ENCODE measurements at regions not wholly inside any gene's neighbourhood (a gene's known extent, or its start where the extent isn't known, plus 50 kb on each side); places are given as distances from the start of the nearest gene placed in this dataset.

DNA sequence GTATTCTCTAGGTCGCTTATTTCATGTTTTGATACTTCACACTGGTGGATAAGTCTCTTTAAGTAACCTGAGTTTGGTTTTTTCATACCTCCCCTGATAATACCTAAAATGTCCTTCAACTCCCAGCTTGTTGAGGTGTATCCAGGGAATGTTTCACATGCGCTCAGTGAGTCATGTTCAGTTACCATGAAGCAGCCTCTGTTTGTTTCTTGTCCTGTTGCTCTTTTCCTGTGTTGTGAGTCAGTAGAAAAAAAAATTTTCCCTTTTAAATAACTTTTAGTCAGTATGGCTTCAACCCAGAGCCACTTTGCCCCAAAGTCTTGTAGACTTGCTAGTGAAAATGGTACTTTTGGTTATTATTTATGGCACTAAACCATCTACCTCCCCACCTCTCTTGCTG is 278.4 kb upstream of the ZPLD1 start:
- 90 to 100% (median 96%) methylated on average over 2 of the region's 2 CpGs for WGBS, 5 donors
- Histone ChIP-seq H3K4me3 (no peak overlapping the region), H3K9me3 (peaks cover 0 to 15% (median 12%) of the 10 kb centered on the region in 8 donors), H3K27me3 (replicated peaks in 1 of 7) (no peaks in the 10 kb centered on the region), H3K36me3 (no peaks in the 10 kb centered on the region), H3K4me1 (no peaks in the 10 kb centered on the region), H3K27ac (no peak overlapping the region)
- intact Hi-C loops (cut with DNase I; ENCODE audit: low total_unique reads) = no loop called here
- no peak for DNase-seq
- TF ChIP-seq CTCF (IDR thresholded peaks at IDR 0.05 in 8 of 11, conservative IDR thresholded peaks at IDR 0.05 in 3 of 11) (no peak), POLR2A (IDR thresholded peaks at IDR 0.05) (no peak), POLR2AphosphoS5 (IDR thresholded peaks at IDR 0.05) (no peak)

DNA sequence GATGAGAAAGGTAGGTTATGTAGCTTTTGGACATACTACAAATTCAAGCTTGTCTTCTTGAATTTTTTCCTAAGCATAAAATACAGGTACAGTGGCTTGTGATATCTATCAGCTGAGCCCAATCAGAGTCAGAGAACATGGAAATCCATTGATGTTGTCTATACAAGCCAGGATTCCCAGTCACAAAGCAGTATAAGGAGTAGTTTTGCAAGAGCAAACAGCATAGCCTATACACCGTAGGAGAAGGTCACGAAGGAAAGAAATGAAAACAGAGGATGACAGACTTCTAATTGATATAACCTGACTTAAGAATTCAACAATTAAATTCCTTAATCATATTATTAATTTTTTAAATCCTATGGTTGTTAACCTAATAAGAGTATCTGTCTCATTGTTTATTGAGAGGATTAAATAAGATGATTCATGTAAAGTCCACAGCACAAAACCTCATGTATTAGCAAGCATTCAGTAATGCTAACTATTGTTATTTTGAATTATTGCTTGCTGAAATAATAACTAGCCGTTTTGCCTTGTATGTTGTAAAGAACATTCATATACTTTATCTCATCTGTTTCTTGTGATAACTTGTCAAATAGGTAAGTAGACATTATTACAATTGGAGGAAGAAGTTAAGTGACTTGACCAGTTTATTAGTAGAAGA is 276.6 kb upstream of the ZPLD1 start:
- intact Hi-C loops (cut with DNase I; ENCODE audit: low total_unique reads) = no loop called here
- H3K9me3 ChIP-seq = no peaks in the 10 kb centered on the region
- no peak overlapping the region for H3K4me3 ChIP-seq
- no peak for DNase-seq
- H3K27me3 ChIP-seq (replicated peaks in 1 of 7) = no peaks in the 10 kb centered on the region
- H3K36me3 ChIP-seq = no peaks in the 10 kb centered on the region
- H3K4me1 ChIP-seq = peaks cover 0 to 6% (median 1%) of the 10 kb centered on the region in 6 donors
- 91 to 96% (median 93%) methylated on average over 3 of the region's 3 CpGs for WGBS, 5 donors
- TF ChIP-seq POLR2AphosphoS5 (IDR thresholded peaks at IDR 0.05) (no peak), POLR2A (IDR thresholded peaks at IDR 0.05) (no peak), CTCF (IDR thresholded peaks at IDR 0.05 in 8 of 11, conservative IDR thresholded peaks at IDR 0.05 in 3 of 11) (no peak)
- no peak overlapping the region for H3K27ac ChIP-seq

DNA sequence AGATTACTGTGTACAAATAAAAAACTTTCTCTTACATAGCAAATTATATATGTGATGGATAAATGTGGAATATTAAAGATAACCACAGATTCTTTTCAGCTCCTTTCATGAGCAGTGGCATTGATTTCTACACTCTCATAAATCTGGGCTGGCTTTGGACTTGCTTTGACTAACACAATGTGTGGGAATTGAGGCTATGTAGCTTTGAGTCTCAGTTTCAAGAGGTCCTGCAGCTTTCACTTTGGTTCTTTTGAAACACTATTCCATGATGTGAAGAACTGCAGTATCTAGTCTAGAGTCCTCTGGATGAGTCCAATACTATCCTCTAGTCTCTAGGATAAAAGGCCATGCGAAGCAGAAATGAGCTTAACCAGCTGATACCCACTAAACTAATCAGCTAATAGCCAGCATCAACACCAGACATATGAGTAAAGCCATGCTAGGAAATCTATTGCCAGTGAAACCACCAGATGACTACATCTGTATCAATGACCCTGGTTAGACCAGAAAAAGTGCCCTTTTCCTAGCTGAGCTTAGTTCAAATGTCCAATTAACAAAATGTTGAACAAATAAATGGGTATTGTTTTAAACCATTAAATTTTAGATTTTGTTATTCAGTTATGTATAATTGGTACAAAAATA is 274.9 kb upstream of the ZPLD1 start:
- Histone ChIP-seq H3K27me3 (replicated peaks in 1 of 7) (no peaks in the 10 kb centered on the region), H3K4me1 (peaks cover 0 to 9% (median 3%) of the 10 kb centered on the region in 6 donors), H3K36me3 (no peaks in the 10 kb centered on the region), H3K9me3 (no peaks in the 10 kb centered on the region), H3K27ac (no peak overlapping the region), H3K4me3 (no peak overlapping the region)
- intact Hi-C loops (cut with DNase I; ENCODE audit: low total_unique reads) = no loop called here
- no peak for TF ChIP-seq POLR2AphosphoS5 (IDR thresholded peaks at IDR 0.05)
- TF ChIP-seq CTCF (IDR thresholded peaks at IDR 0.05 in 8 of 11, conservative IDR thresholded peaks at IDR 0.05 in 3 of 11) = no peak
- TF ChIP-seq POLR2A (IDR thresholded peaks at IDR 0.05) = no peak
- WGBS, 5 donors = 88 to 97% (median 95%) methylated on average over 1 of the region's 1 CpG
- DNase-seq = no peak

DNA sequence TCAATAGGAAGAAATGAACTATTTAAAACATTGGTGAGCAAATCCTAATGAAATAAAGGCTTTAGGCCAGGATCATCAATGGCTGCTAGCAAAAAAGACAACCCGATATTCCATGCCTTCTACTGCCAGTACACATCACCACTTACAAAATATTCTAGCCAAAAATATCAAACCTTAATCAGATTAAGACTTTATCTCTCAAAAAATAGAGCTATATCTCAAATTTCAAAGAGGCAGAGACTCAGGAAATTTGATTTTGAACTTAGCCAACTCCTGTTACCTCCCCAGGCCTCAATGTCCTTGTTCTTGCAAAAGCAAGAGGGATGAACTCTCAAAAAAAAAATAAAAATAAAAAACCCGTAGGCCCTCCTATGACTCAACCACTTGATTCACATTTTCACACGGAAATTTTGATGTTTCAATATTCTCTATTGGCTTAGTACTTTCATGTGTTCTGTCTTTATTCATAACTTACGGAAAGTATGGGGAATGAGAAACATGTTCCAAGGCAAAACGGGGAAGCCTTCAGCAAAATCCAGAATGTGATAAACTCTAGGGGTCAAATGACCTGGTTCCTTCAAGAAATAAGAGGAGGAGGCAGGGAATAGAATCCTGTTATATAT is 273.3 kb upstream of the ZPLD1 start:
- TF ChIP-seq POLR2AphosphoS5 (IDR thresholded peaks at IDR 0.05) (no peak), CTCF (IDR thresholded peaks at IDR 0.05 in 8 of 11, conservative IDR thresholded peaks at IDR 0.05 in 3 of 11) (no peak), POLR2A (IDR thresholded peaks at IDR 0.05) (no peak)
- DNase-seq = no peak
- H3K27ac ChIP-seq = no peak overlapping the region
- H3K4me3 ChIP-seq = no peak overlapping the region
- 78 to 89% (median 83%) methylated on average over 5 of the region's 5 CpGs for WGBS, 5 donors
- H3K27me3 ChIP-seq (replicated peaks in 1 of 7) = no peaks in the 10 kb centered on the region
- H3K9me3 ChIP-seq = no peaks in the 10 kb centered on the region
- H3K4me1 ChIP-seq = peaks cover 0 to 9% (median 3%) of the 10 kb centered on the region in 6 donors
- intact Hi-C loops (cut with DNase I; ENCODE audit: low total_unique reads) = no loop called here
- no peaks in the 10 kb centered on the region for H3K36me3 ChIP-seq

Measured in spleen (tissue), 11 donors.